Parathyroid adenoma (tissue), 2 donors: ENCODE measurements at regions not wholly inside any gene's neighbourhood (a gene's known extent, or its start where the extent isn't known, plus 50 kb on each side); places are given as distances from the start of the nearest gene placed in this dataset.

Experiments used
- H2AFZ ChIP-seq: fragments of 300-600 bp; sonication (generic); one replicate; pipeline ENCODE4 v1.7.0; 2017; ENCODE audit warnings: antibody characterized with exemption, mild to moderate bottlenecking
- H3K27ac ChIP-seq: fragments of 300-600 bp; sonication (generic); one replicate; pipeline ENCODE4 v1.7.0; 2017
- H3K27me3 ChIP-seq: fragments of 300-600 bp; sonication (generic); one replicate; pipeline ENCODE4 v1.7.0; 2017; ENCODE audit warnings: low read length; ENCODE audit not compliant: control insufficient read depth, insufficient read depth
- H3K36me3 ChIP-seq: fragments of 300-600 bp; sonication (generic); one replicate; pipeline ENCODE4 v1.7.0; 2017; ENCODE audit warnings: low read length; ENCODE audit not compliant: control insufficient read depth, insufficient read depth
- H3K4me1 ChIP-seq: fragments of 300-600 bp; sonication (generic); one replicate; pipeline ENCODE4 v1.7.0; 2017; ENCODE audit warnings: control low read depth
- H3K4me2 ChIP-seq: fragments of 300-600 bp; sonication (generic); one replicate; pipeline ENCODE4 v1.7.0; 2017; ENCODE audit warnings: low read length
- H3K4me3 ChIP-seq: fragments of 300-600 bp; sonication (generic); one replicate; pipeline ENCODE4 v1.7.0; 2017; ENCODE audit warnings: low read depth, low read length
- H3K79me2 ChIP-seq: fragments of 300-600 bp; sonication (generic); one replicate; pipeline ENCODE4 v1.7.0; 2017; ENCODE audit warnings: control low read depth
- H3K9ac ChIP-seq: fragments of 300-600 bp; sonication (generic); one replicate; pipeline ENCODE4 v1.7.0; 2017; ENCODE audit warnings: mild to moderate bottlenecking
- H3K9me3 ChIP-seq: fragments of 300-600 bp; sonication (generic); one replicate; pipeline ENCODE4 v1.7.0; 2017; ENCODE audit warnings: low read length; ENCODE audit not compliant: control insufficient read depth
- TF ChIP-seq, protein P1 (sequence below): fragments of 300-600 bp; sonication (generic); IDR thresholded peaks from one replicate; pipeline ENCODE4 v1.7.0; 2017; ENCODE audit warnings: antibody characterized with exemption, mild to moderate bottlenecking
- donor health status: primary hyperparathyroidism.

DNA sequence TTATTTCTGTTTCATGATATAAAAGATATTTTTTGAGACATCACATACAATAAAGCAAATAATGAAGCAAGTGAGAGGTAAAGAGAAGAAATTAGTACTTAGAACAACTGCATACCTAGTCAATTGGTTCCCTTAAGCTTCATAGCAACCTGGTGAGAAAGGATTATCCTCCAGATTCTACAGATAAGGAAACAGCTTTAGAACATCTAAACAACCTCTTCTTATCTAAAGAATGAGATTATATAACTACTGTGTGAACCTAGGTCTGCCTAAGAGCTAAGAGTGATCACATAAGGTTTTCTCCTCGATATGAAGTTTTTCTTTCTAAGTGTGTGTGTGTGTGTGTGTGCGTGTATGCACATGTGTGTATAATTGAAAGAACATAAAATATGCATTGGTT lies 265.1 kb downstream of the NOL4 start:
- no peaks in the 10 kb centered on the region for H3K27me3 ChIP-seq
- H3K9me3 ChIP-seq, result no peaks in the 10 kb centered on the region
- no peaks in the 10 kb centered on the region for H3K4me1 ChIP-seq
- no peak overlapping the region for H3K4me2 ChIP-seq
- no peak overlapping the region for H3K9ac ChIP-seq
- H3K36me3 ChIP-seq, result no peaks in the 10 kb centered on the region
- no peaks in the 10 kb centered on the region for H3K79me2 ChIP-seq
- no peak overlapping the region for H3K4me3 ChIP-seq
- TF ChIP-seq, protein P1, sequence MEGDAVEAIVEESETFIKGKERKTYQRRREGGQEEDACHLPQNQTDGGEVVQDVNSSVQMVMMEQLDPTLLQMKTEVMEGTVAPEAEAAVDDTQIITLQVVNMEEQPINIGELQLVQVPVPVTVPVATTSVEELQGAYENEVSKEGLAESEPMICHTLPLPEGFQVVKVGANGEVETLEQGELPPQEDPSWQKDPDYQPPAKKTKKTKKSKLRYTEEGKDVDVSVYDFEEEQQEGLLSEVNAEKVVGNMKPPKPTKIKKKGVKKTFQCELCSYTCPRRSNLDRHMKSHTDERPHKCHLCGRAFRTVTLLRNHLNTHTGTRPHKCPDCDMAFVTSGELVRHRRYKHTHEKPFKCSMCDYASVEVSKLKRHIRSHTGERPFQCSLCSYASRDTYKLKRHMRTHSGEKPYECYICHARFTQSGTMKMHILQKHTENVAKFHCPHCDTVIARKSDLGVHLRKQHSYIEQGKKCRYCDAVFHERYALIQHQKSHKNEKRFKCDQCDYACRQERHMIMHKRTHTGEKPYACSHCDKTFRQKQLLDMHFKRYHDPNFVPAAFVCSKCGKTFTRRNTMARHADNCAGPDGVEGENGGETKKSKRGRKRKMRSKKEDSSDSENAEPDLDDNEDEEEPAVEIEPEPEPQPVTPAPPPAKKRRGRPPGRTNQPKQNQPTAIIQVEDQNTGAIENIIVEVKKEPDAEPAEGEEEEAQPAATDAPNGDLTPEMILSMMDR, result no peak
- no peak overlapping the region for H2AFZ ChIP-seq
- H3K27ac ChIP-seq, result no peak overlapping the region

DNA sequence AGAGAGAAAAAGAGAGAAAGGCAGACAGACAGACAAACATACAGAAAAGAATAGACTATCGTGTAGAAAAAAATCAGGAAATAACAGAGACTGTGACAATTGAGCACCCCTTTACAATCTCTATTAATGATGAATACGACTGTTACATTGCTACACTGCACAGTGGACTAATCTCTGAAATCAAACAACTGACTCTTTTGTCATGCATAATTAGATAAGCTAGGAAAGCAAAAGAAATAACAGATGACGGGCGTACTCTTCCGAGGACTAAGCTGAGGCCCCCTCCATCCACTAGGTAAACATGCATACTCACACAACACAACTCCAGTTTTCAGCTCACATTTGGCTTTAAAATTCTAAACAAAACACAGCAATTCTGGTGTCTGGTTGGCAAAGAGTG lies 267.0 kb downstream of the NOL4 start:
- Histone ChIP-seq H3K4me2 (no peak overlapping the region), H3K9me3 (no peaks in the 10 kb centered on the region), H3K4me1 (no peaks in the 10 kb centered on the region), H3K79me2 (no peaks in the 10 kb centered on the region), H3K9ac (no peak overlapping the region), H3K27me3 (no peaks in the 10 kb centered on the region), H3K27ac (no peak overlapping the region), H3K4me3 (no peak overlapping the region), H3K36me3 (no peaks in the 10 kb centered on the region), H2AFZ (no peak overlapping the region)
- TF ChIP-seq, protein P1, result no peak

DNA sequence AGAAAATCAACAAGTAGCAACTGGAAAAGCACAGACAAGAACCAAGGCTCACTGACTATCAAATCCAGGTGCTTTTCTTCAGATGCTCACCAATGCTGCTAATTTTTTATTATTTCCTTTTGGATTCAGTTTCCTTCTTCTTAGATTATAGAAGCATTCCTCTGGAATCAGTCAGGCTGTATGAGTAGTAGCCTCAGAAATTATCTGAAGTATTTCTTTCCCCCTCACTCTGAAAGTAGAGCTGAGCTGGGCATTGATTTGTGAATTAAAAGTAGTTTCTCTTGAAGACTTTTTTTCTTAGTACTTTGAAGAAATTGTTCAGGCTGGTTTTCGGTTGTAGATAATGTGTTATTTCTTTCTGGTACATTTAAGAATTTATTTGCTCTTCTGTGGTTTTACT lies 273.7 kb downstream of the NOL4 start:
- H3K4me3 ChIP-seq, result no peak overlapping the region
- H3K27ac ChIP-seq, result no peak overlapping the region
- TF ChIP-seq, protein P1, result no peak
- no peaks in the 10 kb centered on the region for H3K79me2 ChIP-seq
- no peaks in the 10 kb centered on the region for H3K27me3 ChIP-seq
- H2AFZ ChIP-seq, result no peak overlapping the region
- H3K9ac ChIP-seq, result no peak overlapping the region
- no peaks in the 10 kb centered on the region for H3K4me1 ChIP-seq
- no peaks in the 10 kb centered on the region for H3K36me3 ChIP-seq
- no peaks in the 10 kb centered on the region for H3K9me3 ChIP-seq
- H3K4me2 ChIP-seq, result no peak overlapping the region

DNA sequence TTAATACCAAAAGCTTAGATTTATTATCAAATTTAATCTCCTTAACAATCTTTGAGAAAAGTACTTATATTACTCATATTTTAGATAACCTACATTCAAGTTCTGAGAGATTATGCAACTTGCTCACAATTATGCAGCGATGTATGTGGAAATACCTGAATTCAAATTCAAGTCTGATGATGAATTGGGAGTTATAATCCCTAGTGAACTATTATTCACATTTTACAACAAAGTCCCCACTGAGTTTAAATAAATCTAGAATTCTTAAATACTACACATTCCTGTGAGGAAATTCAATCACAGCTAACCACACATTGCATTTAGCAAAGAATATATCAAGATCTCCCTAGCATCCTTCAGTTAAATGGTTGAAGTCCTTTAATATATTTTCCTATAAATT lies 278.4 kb downstream of the NOL4 start:
- H3K9ac ChIP-seq, result no peak overlapping the region
- TF ChIP-seq, protein P1, result no peak
- H2AFZ ChIP-seq, result no peak overlapping the region
- no peak overlapping the region for H3K4me2 ChIP-seq
- no peak overlapping the region for H3K4me3 ChIP-seq
- no peaks in the 10 kb centered on the region for H3K4me1 ChIP-seq
- no peaks in the 10 kb centered on the region for H3K79me2 ChIP-seq
- H3K27ac ChIP-seq, result no peak overlapping the region
- H3K36me3 ChIP-seq, result no peaks in the 10 kb centered on the region
- no peaks in the 10 kb centered on the region for H3K27me3 ChIP-seq
- no peaks in the 10 kb centered on the region for H3K9me3 ChIP-seq

DNA sequence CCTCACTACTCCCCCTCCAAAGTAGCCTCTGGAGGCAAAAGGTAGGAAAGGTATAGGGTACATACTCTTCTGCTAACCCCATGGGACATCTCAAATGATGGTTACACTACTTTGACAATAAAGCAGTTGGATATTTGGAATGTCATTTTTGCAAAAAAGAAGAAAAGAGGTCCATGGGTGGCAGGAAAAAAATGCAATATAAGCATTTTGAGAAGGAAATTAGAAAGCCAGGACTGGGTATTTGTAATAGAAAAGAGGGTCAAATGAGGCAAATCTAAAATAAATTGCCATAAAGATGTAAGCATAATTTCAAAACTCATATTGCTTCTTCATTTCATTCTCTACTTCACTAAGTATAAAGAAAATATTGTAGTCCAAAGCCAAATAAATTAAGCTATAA lies 280.2 kb downstream of the NOL4 start:
- no peaks in the 10 kb centered on the region for H3K79me2 ChIP-seq
- H3K27me3 ChIP-seq, result no peaks in the 10 kb centered on the region
- no peaks in the 10 kb centered on the region for H3K36me3 ChIP-seq
- no peak overlapping the region for H3K27ac ChIP-seq
- H3K9ac ChIP-seq, result no peak overlapping the region
- H3K4me2 ChIP-seq, result no peak overlapping the region
- no peaks in the 10 kb centered on the region for H3K9me3 ChIP-seq
- H3K4me1 ChIP-seq, result no peaks in the 10 kb centered on the region
- TF ChIP-seq, protein P1, result no peak
- no peak overlapping the region for H3K4me3 ChIP-seq
- H2AFZ ChIP-seq, result no peak overlapping the region
